T-cell (primary cell): ENCODE measurements at regions not wholly inside any gene's neighbourhood (a gene's known extent, or its start where the extent isn't known, plus 50 kb on each side); places are given as distances from the start of the nearest gene placed in this dataset.

ENCODE experiments used
- ATAC-seq, 4 experiments: fragments of 200-7000 bp in 3 of 4; fragments of 150-1000 bp in 1 of 4; cut with Tn5 transposase; replicated peaks in 1 of 4; 1 replicate in 3 of 4; 2 replicates in 1 of 4; pipeline ENCODE4 v1.10.0; 2021; ENCODE audit warnings: moderate library complexity in 3 of 4, mild to moderate bottlenecking in 2 of 4, moderate number of reproducible peaks in 1 of 4
- CTCF ChIA-PET, 2 donors: fragments of 300-600 bp; sonication (Branson Sonifier 250); formaldehyde crosslinking; loops; one replicate each; lab custom pipeline; 2022; ENCODE audit warnings: antibody characterized with exemption in 2 of 2; lab: Charles Lee
- POLR2A ChIA-PET, 2 donors: fragments of 300-600 bp; sonication (Branson Sonifier 250); formaldehyde crosslinking; loops; one replicate each; lab custom pipeline; 2022; ENCODE audit warnings: antibody characterized with exemption in 2 of 2; lab: Charles Lee
- DNase-seq, 35 experiments: peaks; one replicate each; pipeline versions ENCODE4 v3.0.0 to v3.0.0-alpha.2; 2013 to 2023
- H3K27ac ChIP-seq: one replicate; pipeline ENCODE4 v1.5.1; 2013; ENCODE audit warnings: low read length
- H3K27me3 ChIP-seq, 2 experiments: replicated peaks in 1 of 2; 1 replicate in 1 of 2; 2 replicates in 1 of 2; pipeline versions ENCODE4 v1.6.1 to v1.7.0; 2013; ENCODE audit warnings: low read length in 1 of 2, mixed read lengths in 1 of 2; ENCODE audit not compliant: control insufficient read depth in 2 of 2, insufficient read depth in 2 of 2; ENCODE audit errors: extremely low read depth in 1 of 2
- H3K36me3 ChIP-seq, 2 donors: 1 replicate in 1 of 2; 2 replicates in 1 of 2; pipeline versions ENCODE4 v1.6.1 to v1.7.0; 2013; ENCODE audit warnings: low read length in 1 of 2; ENCODE audit not compliant: control insufficient read depth in 2 of 2, insufficient read depth in 1 of 2; ENCODE audit errors: extremely low read depth in 1 of 2
- H3K4me1 ChIP-seq, 2 experiments: 1 replicate in 1 of 2; 2 replicates in 1 of 2; pipeline versions ENCODE4 v1.6.1 to v1.7.0; 2013; ENCODE audit warnings: low read length in 2 of 2, mixed read lengths in 1 of 2; ENCODE audit not compliant: insufficient read depth in 2 of 2, control insufficient read depth in 1 of 2; ENCODE audit errors: extremely low read depth in 1 of 2
- H3K4me3 ChIP-seq, 2 donors: 1 replicate in 1 of 2; 2 replicates in 1 of 2; pipeline versions ENCODE4 v1.5.1 to v1.7.0; 2013; ENCODE audit warnings: mild to moderate bottlenecking in 2 of 2, low read length in 1 of 2, moderate library complexity in 1 of 2; ENCODE audit not compliant: control insufficient read depth in 1 of 2; ENCODE audit errors: extremely low read depth in 1 of 2
- H3K9me3 ChIP-seq: 2 replicates; pipeline ENCODE4 v1.7.0; 2013
- H3K27ac Mint-ChIP-seq, 2 donors: one replicate each; pipeline ENCODE4 v1.8.0; 2020 to 2021; ENCODE audit warnings: mild to moderate bottlenecking in 2 of 2, mixed read lengths in 2 of 2
- H3K27me3 Mint-ChIP-seq, 2 donors: one replicate each; pipeline ENCODE4 v1.8.0; 2021 to 2022; ENCODE audit warnings: mixed read lengths in 2 of 2
- H3K36me3 Mint-ChIP-seq: one replicate; pipeline ENCODE4 v1.8.0; 2021; ENCODE audit warnings: mixed read lengths
- H3K4me1 Mint-ChIP-seq, 3 donors: one replicate each; pipeline ENCODE4 v1.8.0; 2020 to 2022; ENCODE audit warnings: mixed read lengths in 3 of 3, mild to moderate bottlenecking in 1 of 3
- H3K4me3 Mint-ChIP-seq, 3 donors: one replicate each; pipeline ENCODE4 v1.8.0; 2020 to 2022; ENCODE audit warnings: mild to moderate bottlenecking in 3 of 3, mixed read lengths in 3 of 3, moderate library complexity in 3 of 3
- H3K9me3 Mint-ChIP-seq, 3 donors: one replicate each; pipeline ENCODE4 v1.8.0; 2020 to 2022; ENCODE audit warnings: mixed read lengths in 3 of 3
- WGBS: methylation state at CpG from one replicate; pipeline ENCODE4 v1.1.5; 2013; ENCODE audit warnings: missing lambda C conversion rate; ENCODE audit not compliant: insufficient coverage; 5-methylcytosine and 5-hydroxymethylcytosine counted together

GRCh38 chr9:117466111-117466510 is 51.3 kb upstream of the ASTN2 start:
- H3K4me3 Mint-ChIP-seq: no peak overlapping the region
- no CpG with 5 or more reads among the region's 3 CpGs for WGBS
- Histone ChIP-seq H3K4me1 (no peaks in the 10 kb centered on the region), H3K9me3 (no peaks in the 10 kb centered on the region), H3K36me3 (no peaks in the 10 kb centered on the region), H3K27ac (no peak overlapping the region), H3K27me3 (no peaks in the 10 kb centered on the region), H3K4me3 (no peak overlapping the region)
- peaks cover 0 to 4% (median 0%) of the 10 kb centered on the region in 3 donors for H3K9me3 Mint-ChIP-seq
- no peak overlapping the region for H3K27ac Mint-ChIP-seq
- H3K27me3 Mint-ChIP-seq: peaks cover 0 to 4% of the 10 kb centered on the region in 2 donors
- no peaks in the 10 kb centered on the region for H3K4me1 Mint-ChIP-seq
- ATAC-seq (no peak), DNase-seq (no peak)
- H3K36me3 Mint-ChIP-seq: no peaks in the 10 kb centered on the region
- ChIA-PET POLR2A (no interaction called here), CTCF (interaction anchor here in 1 of 2 donors (0.5 kb wide), 1 partner anchor 23 kb away, joined by 3 read pairs; no protein-coding TSS in a partner anchor)

- Mint-ChIP-seq H3K27ac (no peak overlapping the region), H3K36me3 (no peaks in the 10 kb centered on the region), H3K27me3 (peaks cover 0 to 4% of the 10 kb centered on the region in 2 donors), H3K4me1 (no peaks in the 10 kb centered on the region), H3K9me3 (peaks cover 0 to 4% (median 0%) of the 10 kb centered on the region in 3 donors), H3K4me3 (no peak overlapping the region)
- no peak for ATAC-seq
- CTCF ChIA-PET: no interaction called here
- no peaks in the 10 kb centered on the region for H3K27me3 ChIP-seq
- H3K27ac ChIP-seq: no peak overlapping the region
- no peaks in the 10 kb centered on the region for H3K4me1 ChIP-seq
- WGBS: 78% methylated on average over 4 of the region's 4 CpGs
- no peak overlapping the region for H3K4me3 ChIP-seq
- DNase-seq: no peak
- H3K36me3 ChIP-seq: no peaks in the 10 kb centered on the region
- POLR2A ChIA-PET: no interaction called here
- H3K9me3 ChIP-seq: no peaks in the 10 kb centered on the region
These were observed 50.8 kb upstream of the ASTN2 start for GRCh38 chr9:117465706-117466105.

- POLR2A ChIA-PET: no interaction called here
- no peak overlapping the region for H3K27ac Mint-ChIP-seq
- CTCF ChIA-PET: no interaction called here
- ATAC-seq: no peak
- no peaks in the 10 kb centered on the region for H3K36me3 Mint-ChIP-seq
- H3K4me1 ChIP-seq: no peaks in the 10 kb centered on the region
- peaks cover 0 to 4% of the 10 kb centered on the region in 2 donors for H3K27me3 Mint-ChIP-seq
- no peaks in the 10 kb centered on the region for H3K27me3 ChIP-seq
- H3K9me3 Mint-ChIP-seq: peaks cover 0 to 4% (median 0%) of the 10 kb centered on the region in 3 donors
- no peak overlapping the region for H3K27ac ChIP-seq
- H3K4me3 Mint-ChIP-seq: no peak overlapping the region
- no peak overlapping the region for H3K4me3 ChIP-seq
- H3K4me1 Mint-ChIP-seq: no peaks in the 10 kb centered on the region
- DNase-seq: no peak
- no peaks in the 10 kb centered on the region for H3K36me3 ChIP-seq
- no CpG with 5 or more reads among the region's 1 CpG for WGBS
- no peaks in the 10 kb centered on the region for H3K9me3 ChIP-seq
These were observed 50.2 kb upstream of the ASTN2 start for GRCh38 chr9:117464941-117465616.
